ENCODE measurements at regions not wholly inside any gene's neighbourhood (a gene's known extent, or its start where the extent isn't known, plus 50 kb on each side); places are given as distances from the start of the nearest gene placed in this dataset.

DNA sequence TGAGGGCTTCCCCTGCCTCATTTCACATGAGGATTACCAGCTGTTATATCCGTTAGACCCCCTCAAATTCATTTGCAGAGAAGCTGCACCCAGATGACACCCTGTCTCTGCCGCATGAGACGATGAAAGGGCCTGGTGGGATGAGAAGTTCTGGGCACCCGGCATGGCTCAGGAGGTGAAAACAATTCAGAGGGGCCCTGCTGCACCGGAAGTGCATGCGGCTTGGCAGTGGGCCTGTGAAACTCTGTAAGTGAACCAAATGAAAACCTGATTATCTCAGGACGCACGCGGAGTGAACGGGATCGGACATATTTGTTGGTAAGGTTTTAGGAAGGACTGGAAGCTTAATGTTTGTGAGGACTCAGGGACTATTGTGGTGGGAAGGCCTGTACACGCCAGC, 511.2 kb downstream of the TCERG1L start:
- DNase-seq (no peak), ATAC-seq (no peak)
- intact Hi-C loops (cut with DNase I, micrococcal nuclease), result no loop called here
- Histone ChIP-seq H3K4me3 (no peak overlapping the region), H3K9me3 (peaks cover 11% of the 10 kb centered on the region), H3K4me1 (ENCODE audit: low read depth) (no peaks in the 10 kb centered on the region), H3K36me3 (ENCODE audit: low read depth) (no peaks in the 10 kb centered on the region)
- no peak for TF ChIP-seq CTCF (IDR thresholded peaks at IDR 0.05)

- H3K36me3 ChIP-seq (ENCODE audit: low read depth), result no peaks in the 10 kb centered on the region
- no peak overlapping the region for H3K4me3 ChIP-seq
- intact Hi-C loops (cut with DNase I, micrococcal nuclease), result no loop called here
- peaks cover 11% of the 10 kb centered on the region for H3K9me3 ChIP-seq
- no peaks in the 10 kb centered on the region for H3K4me1 ChIP-seq (ENCODE audit: low read depth)
- DNase-seq (no peak), ATAC-seq (no peak)
- no peak for TF ChIP-seq CTCF (IDR thresholded peaks at IDR 0.05)
Observed at GRCh38 chr10:130801276-130801675, 510.2 kb downstream of the TCERG1L start.

- Histone ChIP-seq H3K9me3 (peaks cover 11% of the 10 kb centered on the region), H3K4me1 (ENCODE audit: low read depth) (no peaks in the 10 kb centered on the region), H3K36me3 (ENCODE audit: low read depth) (no peaks in the 10 kb centered on the region), H3K4me3 (no peak overlapping the region)
- ATAC-seq (no peak), DNase-seq (no peak)
- intact Hi-C loops (cut with DNase I, micrococcal nuclease), result no loop called here
- TF ChIP-seq CTCF (IDR thresholded peaks at IDR 0.05), result no peak
Observed at GRCh38 chr10:130801784-130802183, 509.7 kb downstream of the TCERG1L start.

DNA sequence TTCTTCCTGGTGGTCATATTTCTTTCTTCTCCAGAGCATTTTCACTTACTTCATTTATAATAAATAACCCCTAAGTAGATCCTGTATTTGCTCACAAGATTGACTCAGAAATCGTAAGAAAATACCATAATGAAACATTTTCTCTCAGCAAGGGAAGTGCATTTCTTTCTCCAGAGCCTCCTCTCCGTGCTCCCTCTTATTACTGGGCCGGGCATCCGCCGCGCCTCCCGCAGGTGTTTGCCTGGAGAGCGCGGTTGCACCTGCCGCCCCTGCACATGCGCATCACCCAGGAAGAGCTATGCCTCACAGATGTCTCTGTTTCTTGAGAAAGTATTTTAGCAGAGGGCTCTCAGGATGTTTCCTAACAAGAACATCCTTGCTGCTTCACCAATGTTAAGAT, 509.2 kb downstream of the TCERG1L start:
- H3K9me3 ChIP-seq, result peaks cover 11% of the 10 kb centered on the region
- no peaks in the 10 kb centered on the region for H3K36me3 ChIP-seq (ENCODE audit: low read depth)
- TF ChIP-seq CTCF (IDR thresholded peaks at IDR 0.05), result no peak
- H3K4me3 ChIP-seq, result no peak overlapping the region
- intact Hi-C loops (cut with DNase I, micrococcal nuclease), result no loop called here
- DNase-seq, result no peak
- no peaks in the 10 kb centered on the region for H3K4me1 ChIP-seq (ENCODE audit: low read depth)
- ATAC-seq, result no peak

- no peaks in the 10 kb centered on the region for H3K4me1 ChIP-seq (ENCODE audit: low read depth)
- intact Hi-C loops (cut with DNase I, micrococcal nuclease), result no loop called here
- DNase-seq (no peak), ATAC-seq (no peak)
- peaks cover 3% of the 10 kb centered on the region for H3K9me3 ChIP-seq
- no peak for TF ChIP-seq CTCF (IDR thresholded peaks at IDR 0.05)
- H3K36me3 ChIP-seq (ENCODE audit: low read depth), result no peaks in the 10 kb centered on the region
- H3K4me3 ChIP-seq, result no peak overlapping the region
Observed at GRCh38 chr10:130804281-130804680, 507.2 kb downstream of the TCERG1L start.
